GM19468 (cell line): ENCODE measurements at regions not wholly inside any gene's neighbourhood (a gene's known extent, or its start where the extent isn't known, plus 50 kb on each side); places are given as distances from the start of the nearest gene placed in this dataset.

ENCODE experiments used
- ATAC-seq: cut with Tn5 transposase; IDR thresholded peaks from one replicate; pipeline ENCODE4 v1.9.1; 2021; ENCODE audit warnings: mild to moderate bottlenecking, moderate library complexity, moderate number of reproducible peaks; ENCODE audit not compliant: unreplicated experiment; ENCODE audit errors: extremely low read depth

DNA sequence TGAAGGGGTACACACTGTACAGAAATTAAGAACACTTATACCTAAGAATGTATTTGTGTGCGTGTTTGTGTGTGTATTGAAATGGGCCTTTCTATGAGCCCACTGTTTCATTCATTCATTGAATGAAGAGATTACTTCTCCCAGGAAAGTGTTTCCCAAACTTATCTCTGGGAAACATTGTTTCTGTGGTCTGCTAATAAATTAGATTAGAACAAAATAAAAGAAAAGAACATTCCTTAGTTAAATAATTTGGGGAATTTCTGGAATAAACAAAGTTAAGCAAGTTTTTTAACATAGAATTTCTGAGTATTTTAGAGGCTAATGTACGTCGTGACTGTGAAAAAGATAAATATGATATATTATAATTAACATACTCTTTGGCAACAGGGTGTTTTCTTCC is 402.4 kb upstream of the CDH11 start:
- no peak for ATAC-seq

- ATAC-seq: no peak
Observed at GRCh38 chr16:65523283-65523944, 401.6 kb upstream of the CDH11 start.

- ATAC-seq: no peak
Observed at GRCh38 chr16:65522412-65522811, 400.5 kb upstream of the CDH11 start.

- ATAC-seq: no peak
Observed at GRCh38 chr16:65521633-65522328, 399.9 kb upstream of the CDH11 start.

DNA sequence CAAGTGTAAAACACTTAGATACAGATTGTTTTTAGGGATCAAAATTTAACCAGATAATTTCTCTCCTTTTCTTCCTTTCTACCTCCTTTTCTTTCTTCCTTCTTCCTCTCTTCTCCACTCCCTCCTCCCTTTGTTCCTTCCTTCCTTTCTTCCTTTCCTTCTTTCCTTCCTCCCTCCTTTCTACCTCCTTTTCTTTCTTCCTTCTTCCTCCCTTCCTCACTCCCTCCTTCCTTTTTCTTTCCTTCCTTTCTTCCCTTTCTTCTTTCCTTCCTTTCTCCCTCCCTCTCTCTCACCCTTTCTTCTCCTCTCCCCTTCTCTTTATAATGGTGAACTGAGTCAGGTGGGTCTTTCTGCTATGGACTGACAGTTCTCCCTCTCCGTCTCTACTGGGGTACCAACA is 397.5 kb upstream of the CDH11 start:
- no peak for ATAC-seq

DNA sequence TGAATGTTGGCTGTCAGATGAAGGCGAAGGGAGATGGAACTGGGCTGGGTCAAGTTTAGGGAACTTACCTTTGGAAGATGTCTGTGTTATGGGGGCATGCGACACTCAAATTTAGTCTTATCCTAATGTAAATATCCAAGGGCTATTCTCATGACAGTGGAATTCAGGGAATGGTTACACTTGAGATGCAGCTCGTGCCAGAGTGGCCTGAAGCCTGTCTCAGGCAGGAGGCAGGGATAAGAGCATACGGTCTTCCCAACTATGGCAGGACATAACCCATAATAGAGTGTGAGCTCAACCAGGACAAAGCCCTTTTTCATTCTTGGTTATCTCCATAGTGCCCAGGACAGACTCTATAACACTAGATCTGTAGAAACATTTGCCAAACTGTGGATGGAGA is 393.3 kb upstream of the CDH11 start:
- ATAC-seq: no peak

DNA sequence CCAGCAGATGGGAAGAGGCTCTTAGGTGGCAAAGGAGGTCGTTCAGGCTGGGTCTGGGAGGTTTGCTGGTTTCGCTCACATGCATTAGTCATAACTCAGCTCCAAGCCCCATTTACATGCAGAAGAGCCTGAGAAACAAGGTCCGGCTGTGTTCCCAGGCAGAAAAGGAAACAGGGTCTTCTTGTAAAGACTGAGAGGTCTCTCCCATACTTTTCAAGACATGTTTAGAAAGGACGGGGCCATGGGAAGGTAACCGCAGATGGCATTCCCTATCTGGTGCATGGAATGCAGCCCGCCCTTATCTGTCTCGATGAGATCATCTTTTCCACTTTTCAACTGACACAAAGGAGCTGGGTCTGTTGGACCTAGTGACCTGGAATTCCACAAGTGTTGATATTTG is 389.0 kb upstream of the CDH11 start:
- no peak for ATAC-seq

DNA sequence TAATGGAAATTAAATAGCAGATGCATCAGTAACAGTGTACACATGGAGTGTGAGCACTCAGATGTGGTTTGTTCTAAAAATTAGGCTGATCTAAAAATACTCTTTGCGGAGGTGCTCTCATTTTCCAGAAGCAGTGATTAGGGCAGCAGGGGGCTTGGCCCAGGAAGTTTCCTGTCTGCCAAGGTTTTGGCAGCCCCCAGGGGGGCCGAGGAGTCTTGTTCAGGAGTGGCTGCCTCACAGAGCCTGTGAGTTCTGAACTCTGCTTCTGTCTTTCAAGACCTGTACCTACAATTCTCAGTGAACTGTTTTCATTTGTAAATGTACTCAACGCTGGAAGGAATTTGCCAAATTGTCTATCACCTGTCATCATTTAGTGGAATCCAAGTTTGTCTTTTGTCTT is 388.4 kb upstream of the CDH11 start:
- no peak for ATAC-seq

DNA sequence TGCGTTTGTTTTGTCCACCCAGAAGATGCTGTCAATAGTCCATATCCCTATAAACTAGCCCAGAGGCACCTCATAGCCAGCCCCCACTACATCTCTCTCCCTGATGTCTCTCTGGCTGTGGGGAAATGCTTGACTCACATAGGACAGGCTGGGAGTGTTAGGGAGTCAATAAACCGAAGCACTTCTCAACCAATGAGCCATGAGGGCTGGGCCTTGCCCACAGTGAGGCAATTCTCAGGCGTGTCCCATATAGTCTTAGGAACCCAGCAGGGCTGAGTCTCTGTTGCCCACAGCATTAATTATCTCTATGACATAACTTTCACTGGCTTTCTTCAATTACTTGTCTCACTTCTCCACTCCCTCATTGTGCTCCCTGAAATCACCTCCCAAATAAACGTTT is 387.3 kb upstream of the CDH11 start:
- no peak for ATAC-seq

DNA sequence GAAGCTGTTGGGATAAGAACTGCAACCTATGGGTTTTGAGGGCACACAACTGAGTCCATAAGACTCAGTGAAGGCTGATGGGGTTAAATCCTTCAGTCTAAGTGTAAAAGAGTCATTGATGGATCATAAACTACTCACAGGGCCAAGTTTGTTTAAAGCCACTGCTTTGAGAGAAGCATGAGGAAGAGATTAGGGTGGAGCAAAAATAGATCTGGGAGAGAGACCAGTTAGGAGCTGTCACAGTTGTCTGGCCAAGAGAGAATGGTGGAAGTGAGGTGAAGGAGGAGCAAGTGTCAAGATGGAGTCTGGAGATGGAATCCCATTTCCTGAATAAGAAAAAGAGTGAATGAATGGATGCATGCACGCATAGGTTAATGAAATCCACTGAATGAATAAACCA is 379.1 kb upstream of the CDH11 start:
- ATAC-seq: no peak

- no peak for ATAC-seq
Observed at GRCh38 chr16:65500007-65500406, 378.1 kb upstream of the CDH11 start.

- no peak for ATAC-seq
Observed at GRCh38 chr16:65499566-65499965, 377.7 kb upstream of the CDH11 start.

GRCh38 chr16:65497571-65497970 is 375.7 kb upstream of the CDH11 start:
- ATAC-seq: no peak

DNA sequence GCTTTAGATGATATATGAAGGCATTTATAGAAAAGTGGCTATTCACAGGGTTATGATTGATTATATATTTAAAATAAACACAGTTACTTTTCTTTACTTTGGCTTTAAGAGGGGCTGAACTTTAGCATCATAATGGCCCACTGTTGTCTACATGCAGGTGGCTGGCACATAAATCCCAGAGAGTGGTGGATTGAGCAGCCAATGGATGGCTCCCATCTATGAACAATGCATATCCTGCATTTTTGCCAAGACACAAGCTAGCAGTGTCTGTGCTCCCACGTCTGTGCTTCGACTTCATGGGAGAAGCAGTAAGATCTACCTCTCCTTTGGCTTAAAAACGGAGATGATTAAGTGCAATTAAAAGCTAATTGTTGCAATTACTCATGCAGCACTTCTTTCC is 373.2 kb upstream of the CDH11 start:
- no peak for ATAC-seq

DNA sequence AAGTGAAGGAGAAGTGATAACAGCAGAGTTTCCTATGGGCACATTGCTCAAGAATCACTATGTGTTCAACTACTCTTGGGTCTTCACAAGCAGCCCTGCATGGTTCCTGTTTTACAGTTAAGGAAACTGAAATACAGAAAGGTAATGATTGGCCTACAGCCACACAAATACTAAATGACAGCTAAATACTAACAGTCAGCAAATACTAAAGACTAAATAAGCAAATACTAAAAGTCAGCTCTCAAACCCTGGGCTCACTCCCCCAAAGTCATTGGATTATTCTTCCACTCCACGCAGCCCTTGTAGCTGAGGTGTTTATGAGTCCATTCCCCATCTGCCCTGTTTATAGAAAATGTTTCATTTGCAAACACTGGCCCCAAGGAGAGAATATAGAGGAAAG is 372.7 kb upstream of the CDH11 start:
- no peak for ATAC-seq

DNA sequence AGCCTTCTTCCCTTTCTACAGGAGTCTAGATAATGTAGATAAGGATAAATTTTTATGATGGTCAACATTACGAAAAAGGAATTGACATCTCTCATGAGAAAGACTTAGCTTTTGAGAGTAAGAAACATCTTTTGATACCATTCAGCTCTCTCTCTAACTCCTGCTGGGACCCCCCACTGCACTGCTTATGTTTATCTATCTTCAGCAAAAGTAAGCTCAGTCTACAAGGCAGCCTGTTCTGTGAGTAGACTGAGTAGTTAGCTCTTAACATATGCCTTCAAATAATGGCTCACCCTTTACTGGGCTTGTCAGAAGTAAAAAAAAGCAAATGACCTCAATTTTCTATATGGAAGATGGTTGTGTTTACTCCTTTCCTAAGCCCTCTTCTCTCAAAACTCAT is 372.2 kb upstream of the CDH11 start:
- no peak for ATAC-seq

GRCh38 chr16:65490286-65490685 is 368.4 kb upstream of the CDH11 start:
- ATAC-seq: no peak

DNA sequence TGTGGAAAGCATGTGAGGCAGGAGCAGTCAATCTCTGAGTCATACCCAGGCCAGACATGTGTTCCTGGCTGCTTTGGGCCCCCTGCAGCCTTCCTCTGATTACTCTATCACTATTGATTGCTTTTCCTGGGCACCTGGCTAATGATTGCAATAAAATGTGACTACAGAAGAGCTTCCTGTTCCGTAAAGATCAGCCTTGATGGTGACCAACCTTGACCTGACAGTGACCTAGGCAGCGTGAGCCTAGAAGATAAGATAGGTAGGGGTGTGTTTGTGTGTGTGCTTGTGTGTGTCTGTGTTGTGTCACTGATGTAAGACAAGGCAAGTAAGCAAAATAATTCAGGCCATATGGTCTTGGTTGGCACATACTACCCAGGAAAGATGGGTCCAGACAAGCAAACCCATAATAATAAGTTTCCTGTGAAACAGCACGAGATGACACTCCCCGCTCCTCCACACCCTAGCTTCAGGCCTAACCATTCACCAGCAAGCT is 367.7 kb upstream of the CDH11 start:
- ATAC-seq: no peak

DNA sequence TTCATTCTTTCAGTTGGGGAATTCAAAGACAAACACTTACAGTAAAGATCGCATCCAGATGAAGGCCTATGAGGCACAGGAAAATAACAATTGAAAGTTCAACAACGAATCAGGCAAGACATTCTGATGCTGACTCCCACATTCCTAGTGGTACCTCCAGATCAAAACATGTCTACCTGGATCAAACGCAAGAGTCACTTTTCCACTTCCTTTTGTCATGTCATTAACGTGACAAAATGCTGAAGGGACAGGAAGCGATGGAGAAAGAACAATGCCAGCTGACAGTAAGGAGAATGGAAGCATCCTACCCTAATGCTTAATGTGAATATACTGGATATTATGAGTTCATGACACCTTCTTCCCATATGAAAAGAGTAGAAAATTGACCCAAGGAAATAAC is 365.4 kb upstream of the CDH11 start:
- ATAC-seq: no peak

DNA sequence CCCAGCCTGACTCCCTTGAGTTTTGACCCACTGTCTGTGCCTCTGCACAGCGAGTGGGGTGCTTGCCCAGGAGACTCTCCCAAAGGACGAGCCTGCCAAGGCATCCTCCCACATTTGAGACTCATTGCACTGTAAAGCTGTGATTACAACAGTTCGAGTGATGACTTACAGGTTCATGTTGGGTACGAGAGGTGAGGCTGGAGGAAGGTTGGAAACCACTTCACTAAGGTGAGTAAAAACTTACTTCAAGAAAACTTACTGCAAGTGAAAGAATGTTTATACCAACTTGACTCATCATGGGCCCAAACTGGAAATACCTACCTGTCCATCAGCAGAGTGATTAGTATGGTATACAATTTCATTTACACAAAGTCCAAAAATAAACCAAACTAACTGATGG is 360.1 kb upstream of the CDH11 start:
- ATAC-seq: no peak

- ATAC-seq: no peak
Observed at GRCh38 chr16:65480281-65481091, 358.6 kb upstream of the CDH11 start.
